WTC11 (cell line): ENCODE measurements at regions not wholly inside any gene's neighbourhood (a gene's known extent, or its start where the extent isn't known, plus 50 kb on each side); places are given as distances from the start of the nearest gene placed in this dataset.

Source experiments
- ATAC-seq: fragments of 200-7000 bp; cut with Tn5 transposase; 2 replicates; pipeline ENCODE4 v1.10.0; 2021; ENCODE audit warnings: mild to moderate bottlenecking, moderate library complexity
- CTCF ChIA-PET: fragments of 300-600 bp; sonication (Branson Sonifier 250); formaldehyde crosslinking; loops from one replicate; lab custom pipeline; 2021; ENCODE audit warnings: antibody characterized with exemption; lab: Charles Lee
- POLR2A ChIA-PET: fragments of 350-600 bp; sonication (Branson Sonifier 250); formaldehyde crosslinking; loops from one replicate; lab custom pipeline; 2021; ENCODE audit warnings: antibody characterized with exemption; lab: Charles Lee
- DNase-seq: peaks from one replicate; pipeline ENCODE4 v3.0.0; 2021; ENCODE audit warnings: low spot score
- H3K27ac Mint-ChIP-seq: 2 replicates; pipeline ENCODE4 v1.8.0; 2021; ENCODE audit warnings: mixed read lengths
- H3K27me3 Mint-ChIP-seq: 2 replicates; pipeline ENCODE4 v1.8.0; 2021; ENCODE audit warnings: low read depth, mild to moderate bottlenecking, moderate library complexity, mixed read lengths
- H3K36me3 Mint-ChIP-seq: 2 replicates; pipeline ENCODE4 v1.8.0; 2021; ENCODE audit warnings: mixed read lengths
- H3K4me1 Mint-ChIP-seq: 2 replicates; pipeline ENCODE4 v1.8.0; 2022; ENCODE audit warnings: mixed read lengths
- H3K4me3 Mint-ChIP-seq: 2 replicates; pipeline ENCODE4 v1.8.0; 2021; ENCODE audit warnings: mild to moderate bottlenecking, moderate library complexity, mixed read lengths
- H3K9me3 Mint-ChIP-seq: 2 replicates; pipeline ENCODE4 v1.8.0; 2021; ENCODE audit warnings: mixed read lengths
- ATF1 ChIP-seq: sonication (generic); formaldehyde crosslinking; IDR thresholded peaks from 2 replicates; pipeline ENCODE4 v1.8.1; 2023; ENCODE audit warnings: mild to moderate bottlenecking, moderate library complexity, missing genetic modification reagents
- ATF3 ChIP-seq: sonication (generic); formaldehyde crosslinking; conservative IDR thresholded peaks from 2 replicates; pipeline ENCODE4 v1.8.1; 2022; ENCODE audit warnings: mild to moderate bottlenecking, missing genetic modification reagents
- CREB1 ChIP-seq: sonication (generic); formaldehyde crosslinking; IDR thresholded peaks from 2 replicates; pipeline ENCODE4 v1.8.0; 2023; ENCODE audit warnings: mild to moderate bottlenecking, missing genetic modification reagents
- E2F4 ChIP-seq: sonication (generic); formaldehyde crosslinking; IDR thresholded peaks from 2 replicates; pipeline ENCODE4 v1.8.1; 2022; ENCODE audit warnings: low read depth, mild to moderate bottlenecking, moderate library complexity, missing genetic modification reagents, borderline replicate concordance
- FOXK1 ChIP-seq: sonication (generic); formaldehyde crosslinking; IDR thresholded peaks from 2 replicates; pipeline ENCODE4 v1.8.0; 2022; ENCODE audit warnings: mild to moderate bottlenecking, moderate library complexity, missing genetic modification reagents
- FOXP1 ChIP-seq: sonication (generic); formaldehyde crosslinking; IDR thresholded peaks from 2 replicates; pipeline ENCODE4 v1.8.0; 2022; ENCODE audit warnings: missing genetic modification reagents, mild to moderate bottlenecking, moderate library complexity, borderline replicate concordance
- GRHL2 ChIP-seq: fragments of 250-450 bp; sonication (Bioruptor Pico); IDR thresholded peaks from 2 replicates; pipeline ENCODE4 v1.8.0; 2022; ENCODE audit warnings: mild to moderate bottlenecking, moderate library complexity; ENCODE audit not compliant: insufficient replicate concordance, severe bottlenecking
- IRF1 ChIP-seq: sonication (generic); formaldehyde crosslinking; IDR thresholded peaks from 2 replicates; pipeline ENCODE4 v1.8.0; 2023; ENCODE audit warnings: missing genetic modification reagents
- MXD4 ChIP-seq: fragments of 250-450 bp; sonication (Bioruptor Pico); IDR thresholded peaks from 2 replicates; pipeline ENCODE4 v1.8.0; 2021; ENCODE audit warnings: mild to moderate bottlenecking, moderate library complexity, borderline replicate concordance
- NFE2L1 ChIP-seq: sonication (generic); formaldehyde crosslinking; IDR thresholded peaks from 2 replicates; pipeline ENCODE4 v1.8.1; 2023; ENCODE audit warnings: missing genetic modification reagents
- TEAD4 ChIP-seq: sonication (generic); formaldehyde crosslinking; IDR thresholded peaks from 2 replicates; pipeline ENCODE4 v1.8.0; 2022; ENCODE audit warnings: mild to moderate bottlenecking, missing genetic modification reagents
- USF2 ChIP-seq: sonication (generic); formaldehyde crosslinking; IDR thresholded peaks from 2 replicates; pipeline ENCODE4 v1.8.1; 2023; ENCODE audit warnings: mild to moderate bottlenecking, missing genetic modification reagents, moderate library complexity
- ZBTB21 ChIP-seq: sonication (generic); formaldehyde crosslinking; IDR thresholded peaks from 2 replicates; pipeline ENCODE4 v1.8.1; 2023; ENCODE audit warnings: mild to moderate bottlenecking, missing genetic modification reagents, borderline replicate concordance
- ZBTB43 ChIP-seq: sonication (generic); formaldehyde crosslinking; IDR thresholded peaks from 2 replicates; pipeline ENCODE4 v1.8.1; 2023; ENCODE audit warnings: mild to moderate bottlenecking, missing genetic modification reagents
- ZMAT4 ChIP-seq: fragments of 250-450 bp; sonication (Bioruptor Pico); IDR thresholded peaks from 2 replicates; pipeline ENCODE4 v1.9.0; 2021; ENCODE audit warnings: mild to moderate bottlenecking
- ZNF121 ChIP-seq: sonication (generic); formaldehyde crosslinking; IDR thresholded peaks from 2 replicates; pipeline ENCODE4 v1.8.0; 2023; ENCODE audit warnings: missing genetic modification reagents
- ZNF317 ChIP-seq: sonication (generic); formaldehyde crosslinking; IDR thresholded peaks from 2 replicates; pipeline ENCODE4 v1.8.1; 2023; ENCODE audit warnings: low read depth, mild to moderate bottlenecking, moderate library complexity, missing genetic modification reagents, borderline replicate concordance
- ZNF416 ChIP-seq: fragments of 250-450 bp; sonication (Bioruptor Pico); IDR thresholded peaks from 2 replicates; pipeline ENCODE4 v1.9.0; 2021; ENCODE audit warnings: mild to moderate bottlenecking, inconsistent platforms
- TF ChIP-seq, protein P1 (sequence below): sonication (generic); formaldehyde crosslinking; IDR thresholded peaks from 2 replicates; pipeline ENCODE4 v1.8.0; 2022; ENCODE audit warnings: mild to moderate bottlenecking, missing genetic modification reagents

DNA sequence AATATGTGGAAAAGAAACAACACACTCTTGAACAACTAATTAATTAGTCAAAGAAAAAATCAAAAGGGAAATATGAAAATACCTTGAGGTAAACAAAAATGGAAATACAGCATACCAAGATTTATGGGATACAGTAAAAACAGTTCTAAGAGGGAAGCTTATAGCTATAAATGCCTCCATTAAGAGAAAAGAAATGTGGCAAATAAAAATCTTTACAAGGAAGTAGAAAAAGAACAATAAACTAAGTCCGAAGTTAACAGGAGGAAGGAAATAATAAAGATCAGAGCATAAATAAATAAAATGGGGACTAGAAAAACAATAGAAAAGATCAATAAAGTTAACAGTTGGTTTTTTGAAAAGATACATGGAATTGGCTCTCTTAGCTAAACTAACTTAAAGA lies 267.8 kb upstream of the NRP1 start:
- TF ChIP-seq MXD4 (CRISPR knock-in tag) (no peak), FOXP1 (CRISPR knock-in tag) (no peak), ZMAT4 (CRISPR knock-in tag) (no peak), ATF1 (CRISPR knock-in tag) (no peak)
- TF ChIP-seq, protein P1, sequence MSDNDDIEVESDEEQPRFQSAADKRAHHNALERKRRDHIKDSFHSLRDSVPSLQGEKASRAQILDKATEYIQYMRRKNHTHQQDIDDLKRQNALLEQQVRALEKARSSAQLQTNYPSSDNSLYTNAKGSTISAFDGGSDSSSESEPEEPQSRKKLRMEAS (CRISPR knock-in tag): no peak
- CTCF ChIA-PET: no interaction called here
- Mint-ChIP-seq H3K4me3 (no peak overlapping the region), H3K4me1 (peaks cover 4% of the 10 kb centered on the region; the same call in 1 of the 2 replicates), H3K27me3 (no peaks in the 10 kb centered on the region), H3K36me3 (peaks cover 13% of the 10 kb centered on the region), H3K9me3 (peaks cover 20% of the 10 kb centered on the region), H3K27ac (no peak overlapping the region)
- DNase-seq: no peak
- POLR2A ChIA-PET: no interaction called here
- ATAC-seq: no peak

GRCh38 chr10:33600381-33600780 lies 265.9 kb upstream of the NRP1 start:
- DNase-seq (no peak), ATAC-seq (no peak)
- TF ChIP-seq ZBTB43: no peak
- TF ChIP-seq ZNF317 (CRISPR knock-in tag): no peak
- no peak for TF ChIP-seq USF2 (CRISPR knock-in tag)
- no peak for TF ChIP-seq NFE2L1 (CRISPR knock-in tag)
- no peak for TF ChIP-seq FOXP1 (CRISPR knock-in tag)
- TF ChIP-seq ZNF121 (CRISPR knock-in tag): no peak
- no peak for TF ChIP-seq MXD4 (CRISPR knock-in tag)
- no peak for TF ChIP-seq GRHL2
- TF ChIP-seq FOXK1 (CRISPR knock-in tag): no peak
- TF ChIP-seq IRF1 (CRISPR knock-in tag): no peak
- TF ChIP-seq ATF3 (CRISPR knock-in tag): no peak
- TF ChIP-seq TEAD4 (CRISPR knock-in tag): no peak
- no peak for TF ChIP-seq ZBTB21
- no peak for TF ChIP-seq ZNF416 (CRISPR knock-in tag)
- TF ChIP-seq, protein P1 (CRISPR knock-in tag): no peak
- TF ChIP-seq CREB1 (CRISPR knock-in tag): no peak
- TF ChIP-seq E2F4 (CRISPR knock-in tag): no peak
- CTCF ChIA-PET: no interaction called here
- peaks cover 4% of the 10 kb centered on the region; the same call in 1 of the 2 replicates for H3K4me1 Mint-ChIP-seq
- H3K4me3 Mint-ChIP-seq: no peak overlapping the region
- H3K36me3 Mint-ChIP-seq: peaks cover 13% of the 10 kb centered on the region
- no peaks in the 10 kb centered on the region for H3K27me3 Mint-ChIP-seq
- peaks cover 20% of the 10 kb centered on the region for H3K9me3 Mint-ChIP-seq
- no peak overlapping the region for H3K27ac Mint-ChIP-seq
- POLR2A ChIA-PET: no interaction called here
